NCI-H187 treated with DMSO at 0.1 percent for 48 hours (cell line): ENCODE measurements at regions not wholly inside any gene's neighbourhood (a gene's known extent, or its start where the extent isn't known, plus 50 kb on each side); places are given as distances from the start of the nearest gene placed in this dataset.

Experiments used
- DNase-seq: peaks from one replicate; lab custom pipeline; 2025; lab: John Stamatoyannopoulos, UW

DNA sequence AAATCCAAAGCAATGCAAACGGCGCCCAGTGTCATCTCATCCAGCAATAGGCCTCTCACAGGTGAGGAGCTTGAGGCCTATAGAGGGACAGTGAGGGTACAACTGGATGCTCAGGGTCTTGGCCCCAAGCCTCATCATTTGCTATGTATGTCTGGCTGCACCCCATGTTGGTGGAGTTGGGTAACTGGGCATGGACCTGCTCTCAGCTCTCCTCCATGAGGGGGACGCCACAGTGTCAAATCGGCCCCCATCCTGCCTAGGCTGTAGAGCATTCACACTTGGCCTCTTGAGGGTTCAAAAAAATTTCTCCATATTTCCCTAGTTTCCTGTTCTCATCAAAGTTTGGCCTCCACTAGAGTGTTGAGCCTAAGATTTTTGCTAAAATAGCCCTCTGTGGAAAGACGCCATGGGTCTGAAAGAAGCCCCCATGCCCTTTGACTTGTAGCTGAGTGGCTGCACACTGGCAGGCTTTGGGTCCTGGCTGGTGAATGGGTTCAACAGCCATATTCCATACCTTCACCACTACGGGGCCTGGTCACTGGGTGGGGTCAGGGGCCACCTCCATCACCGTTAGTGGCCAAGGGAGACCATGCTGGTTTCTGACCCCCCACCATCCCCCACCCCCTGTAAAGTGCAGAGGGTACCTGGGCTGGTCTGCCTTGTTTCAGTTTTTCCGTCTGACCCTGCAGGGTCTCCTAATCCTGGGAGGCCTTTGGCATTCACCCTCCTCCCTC lies 132.3 kb upstream of the TBX20 start:
- DNase-seq = no peak

DNA sequence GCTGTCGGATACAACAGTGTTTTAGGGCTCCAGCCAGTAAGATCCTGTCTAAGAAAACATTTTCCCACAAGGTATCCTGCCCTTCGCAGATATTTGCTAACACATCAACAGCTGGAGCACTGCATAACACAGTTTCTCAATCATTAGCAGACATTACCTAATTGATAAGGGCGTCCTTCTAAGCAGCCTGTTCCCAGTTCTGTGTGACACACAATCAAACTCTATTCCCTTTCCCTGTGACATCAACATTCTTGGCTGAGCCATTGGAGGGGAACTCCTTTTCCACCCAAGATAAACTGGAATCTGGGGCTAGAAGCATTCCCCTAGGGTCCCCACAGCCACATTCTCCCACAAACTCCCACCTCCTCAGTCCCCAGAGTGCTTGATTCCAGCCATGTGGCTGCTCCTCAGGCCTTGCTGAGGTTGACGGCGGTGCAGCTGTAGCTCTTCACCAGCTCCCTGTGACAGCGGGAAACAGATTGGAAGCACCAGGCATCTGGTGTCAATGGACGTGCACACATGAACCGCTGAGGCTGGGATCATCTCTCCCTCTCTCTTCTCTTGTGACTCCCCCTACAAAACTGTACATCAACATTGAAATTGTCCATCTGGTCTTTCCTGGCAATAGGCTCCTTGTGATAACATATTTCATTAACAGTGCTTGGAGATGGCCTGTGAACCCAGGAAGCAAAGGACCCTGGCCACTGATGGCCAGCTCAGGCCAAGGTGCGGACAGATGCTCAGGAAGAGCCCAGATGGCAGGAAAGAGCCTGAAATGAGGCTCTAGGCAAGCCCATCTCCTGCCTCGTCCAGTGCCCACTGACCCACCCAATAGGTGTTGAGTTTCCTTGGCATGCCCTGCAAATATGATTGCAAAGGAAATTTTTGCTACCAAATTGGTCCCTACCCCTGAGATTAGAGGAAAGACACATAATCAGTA lies 131.1 kb upstream of the TBX20 start:
- DNase-seq = no peak

DNA sequence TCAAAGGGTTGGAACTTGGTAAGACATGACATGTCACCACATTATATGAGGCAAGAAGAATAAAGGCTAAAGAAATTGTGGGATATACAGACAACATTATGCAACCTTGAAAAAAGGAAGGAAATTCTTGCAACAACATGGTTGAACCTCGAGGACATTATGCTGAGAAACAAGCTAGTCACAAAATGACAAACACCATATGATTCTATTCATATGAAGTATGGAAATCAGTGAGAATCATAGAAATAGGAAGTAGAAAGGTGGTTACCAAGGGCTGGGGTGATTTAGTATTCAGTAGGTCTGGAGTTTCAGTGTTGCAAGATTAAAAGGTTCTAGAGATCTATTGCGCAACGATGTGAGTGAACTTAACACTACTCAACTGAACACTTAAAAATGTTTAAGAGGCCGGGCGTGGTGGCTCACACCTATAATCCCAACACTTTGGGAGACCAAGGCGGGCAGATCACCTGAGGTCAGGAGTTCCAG lies 126.9 kb upstream of the TBX20 start:
- DNase-seq = no peak

DNA sequence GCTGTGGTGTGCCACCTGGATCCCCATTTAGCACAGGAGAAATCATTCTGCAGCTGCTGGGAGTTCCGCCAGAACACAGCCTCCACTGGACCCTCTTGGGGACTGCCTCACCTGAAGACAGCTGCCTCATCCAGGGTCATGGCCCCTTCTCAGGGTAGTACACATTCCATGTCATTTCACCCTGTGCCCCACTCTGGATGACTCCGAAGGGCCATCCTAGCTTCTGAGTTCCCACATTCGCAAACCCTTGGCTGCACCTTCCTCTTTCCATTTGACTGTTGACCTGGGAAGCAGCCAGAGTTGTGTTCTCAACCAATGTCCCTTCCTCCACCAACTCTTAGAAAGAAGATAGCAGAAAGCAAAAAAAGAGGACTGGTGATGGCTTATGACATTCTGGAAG lies 125.6 kb upstream of the TBX20 start:
- DNase-seq = no peak

DNA sequence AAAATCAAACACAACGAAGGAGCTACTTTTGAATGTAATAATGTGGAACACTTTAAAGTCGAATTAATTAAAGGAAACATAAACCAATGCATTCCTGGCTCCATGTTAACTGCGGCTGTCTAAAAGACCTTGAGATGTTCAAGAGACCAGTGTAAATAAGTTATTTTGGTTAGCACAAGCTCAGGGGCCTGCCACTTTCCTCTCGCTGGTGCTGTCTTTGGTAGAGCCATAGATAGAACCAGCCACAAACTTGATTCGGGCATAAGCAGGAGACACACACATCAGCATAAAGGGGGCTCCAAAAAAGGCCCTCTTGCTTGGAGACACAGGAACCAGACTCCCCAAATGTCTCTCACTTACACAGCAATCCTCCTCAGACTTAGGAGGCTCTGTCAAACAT lies 121.6 kb upstream of the TBX20 start:
- DNase-seq = no peak

DNA sequence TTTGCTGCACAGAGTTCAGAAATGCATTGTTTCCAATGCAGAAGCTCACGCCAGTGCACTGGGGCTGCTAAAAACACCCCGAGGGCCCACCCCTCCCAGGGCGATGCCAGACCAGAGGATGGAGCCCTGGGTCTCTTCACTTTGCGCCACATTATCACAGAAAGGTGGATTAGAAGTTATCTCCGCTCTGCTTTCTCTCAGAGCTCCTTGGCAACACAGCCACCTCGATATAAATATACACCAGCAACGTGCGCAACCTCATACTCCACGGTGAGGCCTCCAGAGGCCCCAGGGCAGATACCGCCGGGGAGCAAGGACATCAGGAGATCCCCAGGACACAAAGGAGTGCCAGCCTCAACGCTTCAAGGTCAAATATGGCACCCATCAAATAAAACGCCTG lies 121.0 kb upstream of the TBX20 start:
- DNase-seq = no peak

DNA sequence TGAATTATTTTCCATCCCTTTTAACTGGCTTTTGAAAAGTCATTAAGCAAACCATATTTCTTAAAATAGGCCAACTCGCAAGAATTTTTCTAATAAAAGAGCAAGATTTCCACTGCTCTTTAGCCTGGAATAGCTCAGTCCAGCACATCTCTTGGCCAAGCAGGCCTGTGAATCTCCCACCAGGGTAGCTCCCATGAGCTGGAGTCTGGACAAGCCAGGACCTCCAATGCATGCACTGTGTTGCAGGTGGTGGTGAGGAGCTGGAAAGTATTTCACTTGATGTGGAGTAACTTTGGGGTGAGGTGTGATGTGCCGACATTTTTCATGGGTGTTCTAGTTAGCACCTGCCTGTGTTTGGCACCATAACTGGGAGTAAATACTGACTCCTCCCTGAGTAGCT lies 117.3 kb upstream of the TBX20 start:
- DNase-seq = no peak

DNA sequence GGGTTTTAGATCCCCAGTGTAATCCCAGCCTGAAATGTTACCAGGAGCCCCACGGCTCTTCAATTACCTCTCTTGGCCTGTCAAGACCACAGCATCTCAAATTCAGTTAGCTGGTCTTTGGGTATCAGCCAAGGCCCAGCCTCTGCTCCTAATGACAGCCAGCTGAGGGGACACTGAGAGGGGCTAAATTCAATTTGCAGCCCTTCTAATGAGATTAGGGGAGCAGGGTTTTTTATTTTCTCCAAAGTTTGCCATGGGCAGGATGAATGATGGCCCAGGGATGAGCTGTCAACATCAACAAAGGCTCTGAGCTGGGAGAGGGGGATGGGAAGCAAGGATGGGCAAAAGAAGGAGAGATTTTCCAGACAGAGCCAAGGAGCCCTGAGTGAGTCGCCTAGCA lies 116.8 kb upstream of the TBX20 start:
- no peak for DNase-seq

DNA sequence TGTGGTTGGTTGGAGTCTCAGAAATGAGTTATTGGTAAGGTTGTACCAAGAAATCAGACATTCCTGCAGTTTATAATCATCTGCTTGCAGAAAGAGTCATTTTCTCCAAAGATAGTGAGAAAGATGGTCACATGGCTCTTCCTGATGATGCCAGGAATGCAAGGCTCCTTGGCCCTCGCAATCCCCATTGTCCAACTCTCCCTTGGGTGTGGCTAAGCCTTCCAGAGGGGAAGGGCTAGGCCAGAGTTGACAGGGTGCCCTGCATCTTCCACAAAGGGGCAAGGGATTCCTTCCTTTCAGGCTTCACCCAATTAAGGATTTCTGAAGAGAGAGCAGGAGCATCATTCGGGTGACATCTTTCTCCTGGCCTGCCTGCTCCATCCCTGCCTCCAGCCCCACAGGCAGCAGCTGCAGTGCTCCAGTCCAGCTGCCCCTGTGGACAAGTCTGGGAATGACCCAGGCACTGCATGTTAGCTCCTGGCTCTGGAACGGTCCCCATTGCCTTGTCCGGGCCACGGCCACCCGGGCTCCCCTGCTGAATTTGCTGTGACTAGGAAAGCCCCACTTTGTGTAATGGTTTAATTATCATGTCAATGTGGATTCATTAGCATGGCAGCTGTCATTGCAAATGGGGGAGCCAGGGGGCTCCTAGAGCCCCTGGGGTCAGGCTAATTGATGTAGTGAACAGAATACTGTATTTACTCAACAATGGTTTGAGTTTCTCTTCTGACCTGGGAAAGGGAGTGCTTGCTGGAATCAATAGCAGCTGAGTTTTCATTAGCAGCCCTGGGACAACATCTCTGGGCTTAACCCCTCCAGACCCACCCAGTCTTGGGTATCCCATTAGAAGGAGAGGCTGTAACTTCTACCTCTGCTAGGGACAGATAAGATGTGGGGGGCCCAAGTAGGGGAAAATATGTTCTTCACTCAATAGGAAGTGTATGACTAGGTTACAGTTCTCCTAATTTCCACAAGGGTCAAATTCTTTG lies 112.6 kb upstream of the TBX20 start:
- DNase-seq = no peak

DNA sequence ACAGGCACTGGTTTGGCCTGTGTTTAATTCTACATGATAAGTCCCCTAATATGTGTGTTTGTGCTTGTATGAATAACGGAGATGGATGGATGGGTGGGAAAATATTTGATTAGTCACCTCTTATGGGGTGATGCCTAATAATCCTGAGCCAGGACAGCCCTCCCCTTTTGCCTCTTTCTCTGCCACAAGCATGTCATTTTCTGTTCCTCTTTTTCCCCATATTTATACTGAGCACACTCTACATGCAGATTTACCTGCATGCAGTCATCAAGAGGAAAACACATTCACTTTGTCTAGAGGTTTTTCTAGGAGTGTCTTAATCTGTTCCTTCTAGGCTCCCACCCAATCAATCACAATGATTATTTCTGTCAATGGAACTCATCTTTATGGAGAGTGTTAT lies 111.6 kb upstream of the TBX20 start:
- DNase-seq = no peak

DNA sequence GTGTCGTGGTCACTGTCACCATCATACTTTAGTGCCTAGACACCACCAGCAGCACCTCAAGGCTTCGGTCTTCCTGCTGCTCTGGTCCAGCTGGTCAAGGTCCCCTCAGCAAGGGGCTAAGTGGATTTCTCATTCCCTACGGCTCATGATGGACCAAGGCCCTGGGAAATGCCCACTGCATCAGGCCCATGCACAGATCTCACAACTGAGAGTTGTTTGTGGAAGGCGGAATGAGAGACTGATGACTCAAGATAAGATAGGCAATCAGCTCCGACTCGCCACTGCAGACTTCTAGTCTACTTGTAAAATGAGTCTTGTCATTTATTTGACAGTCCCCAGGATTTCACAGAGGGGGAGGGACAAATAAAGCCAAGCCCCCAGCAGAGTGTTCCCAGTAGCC lies 108.4 kb upstream of the TBX20 start:
- DNase-seq = no peak

DNA sequence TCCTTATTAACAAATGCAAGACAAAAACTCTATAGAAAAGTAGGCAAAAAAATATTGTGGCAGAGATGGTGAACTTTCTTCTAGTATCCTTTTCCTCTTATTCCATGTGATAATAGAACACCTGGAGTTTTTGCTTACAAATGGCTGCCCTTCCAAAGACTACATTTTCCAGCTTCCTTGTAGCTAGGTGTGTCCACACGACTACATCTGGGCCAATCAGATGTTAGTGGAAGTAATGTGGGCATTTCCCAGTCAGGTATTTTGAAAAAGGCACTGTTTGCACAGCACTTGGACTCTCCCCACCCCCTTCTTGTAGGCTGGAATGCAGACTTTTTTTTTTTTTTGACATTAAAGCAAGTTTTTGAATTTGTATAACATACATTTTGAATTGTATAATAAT lies 105.5 kb upstream of the TBX20 start:
- no peak for DNase-seq

DNA sequence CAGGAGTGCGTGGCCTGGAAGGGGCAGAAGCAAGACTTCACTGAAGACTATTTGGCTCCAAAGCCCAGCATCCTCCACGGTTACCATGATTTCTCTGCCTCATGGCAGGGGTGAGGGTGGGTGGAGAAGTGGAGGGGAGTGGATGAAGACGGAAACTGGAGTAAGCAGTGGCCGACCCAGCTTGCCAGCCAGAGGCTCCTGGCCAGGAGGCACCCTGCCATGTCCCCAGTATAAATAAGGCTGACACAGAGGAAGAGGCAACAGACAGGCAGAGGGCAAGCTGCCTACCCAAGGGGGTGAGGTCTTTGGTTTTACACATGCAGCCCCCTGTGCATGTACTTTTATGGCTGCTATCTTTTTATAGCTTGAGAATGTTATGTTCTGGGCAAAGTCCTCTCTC lies 102.6 kb upstream of the TBX20 start:
- DNase-seq = no peak

DNA sequence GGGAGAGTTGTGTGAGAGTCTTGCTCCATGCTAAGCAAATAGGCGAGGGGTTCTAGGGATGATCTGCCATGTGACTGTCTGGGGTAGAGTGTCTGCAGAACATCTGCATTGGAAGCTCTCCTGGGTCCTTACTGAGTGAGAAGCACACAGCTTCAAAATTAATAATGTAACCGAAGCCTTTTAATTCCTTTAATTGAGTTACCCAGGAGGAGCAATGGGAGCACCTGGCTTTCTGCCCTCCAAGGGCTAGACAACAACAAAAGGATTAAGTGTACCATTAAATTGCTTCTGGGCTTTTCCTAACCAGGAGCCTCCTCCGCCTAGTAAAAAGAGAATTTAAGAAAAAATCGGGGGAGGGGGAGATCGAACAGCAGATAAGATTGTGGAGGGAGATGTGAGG lies 102.0 kb upstream of the TBX20 start:
- DNase-seq = no peak

DNA sequence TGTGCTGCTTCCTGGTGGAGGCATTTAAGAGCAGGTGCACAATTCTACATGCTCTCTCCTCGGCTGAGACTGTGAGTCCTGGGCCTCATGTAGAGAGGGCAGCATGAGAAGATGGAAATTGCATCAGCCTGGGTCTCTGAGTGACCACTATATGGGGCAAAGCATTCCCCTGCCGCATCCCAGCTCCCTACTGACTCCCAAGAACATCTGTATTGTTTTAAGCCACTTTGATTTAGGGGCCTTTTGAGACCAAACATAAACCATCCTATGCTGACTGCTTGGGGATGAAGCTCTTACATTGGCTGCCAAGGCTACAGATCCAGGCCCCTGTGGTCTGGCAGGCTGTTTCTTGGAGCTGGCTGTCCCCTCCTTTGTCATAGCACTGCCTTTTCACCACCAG lies 101.3 kb upstream of the TBX20 start:
- DNase-seq = no peak

DNA sequence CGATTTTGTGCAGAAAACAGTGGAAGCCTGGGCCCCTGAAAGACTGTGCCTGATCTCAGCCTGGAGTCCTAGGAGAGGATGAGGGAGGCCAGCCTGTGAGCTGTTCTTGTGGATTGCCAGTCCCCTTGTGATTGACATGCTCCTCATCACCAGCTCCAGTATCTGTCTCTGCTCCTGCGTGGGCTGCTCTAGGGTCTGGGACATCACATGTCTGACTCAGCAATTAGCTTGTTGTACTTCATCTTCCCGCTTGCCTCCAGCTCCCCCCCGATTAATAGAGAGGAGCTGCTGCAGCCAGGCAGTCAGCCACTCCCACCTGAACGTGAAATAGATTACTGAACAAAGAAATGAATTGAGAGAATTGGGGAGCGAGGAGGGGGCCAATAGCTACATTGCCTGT lies 99.6 kb upstream of the TBX20 start:
- no peak for DNase-seq

DNA sequence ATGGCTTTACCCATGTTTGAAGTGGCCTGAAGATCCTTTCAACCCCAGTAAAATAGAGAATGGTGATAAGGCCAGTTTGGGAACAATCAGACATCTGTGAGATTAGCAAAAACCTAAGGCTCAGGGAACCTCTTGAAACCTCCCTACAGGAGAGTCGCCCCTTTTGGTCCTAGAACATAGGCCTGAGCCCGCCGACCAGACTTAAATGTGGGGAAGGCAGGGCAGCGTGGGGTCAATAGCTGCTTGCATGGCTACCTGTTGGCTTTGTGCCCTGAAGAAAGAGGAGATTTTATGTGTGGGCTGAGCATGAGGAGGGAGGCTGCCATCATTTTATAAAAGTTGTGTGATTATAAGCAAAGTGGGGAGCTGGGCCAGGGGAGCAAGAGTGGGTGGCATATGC lies 97.6 kb upstream of the TBX20 start:
- DNase-seq = no peak

DNA sequence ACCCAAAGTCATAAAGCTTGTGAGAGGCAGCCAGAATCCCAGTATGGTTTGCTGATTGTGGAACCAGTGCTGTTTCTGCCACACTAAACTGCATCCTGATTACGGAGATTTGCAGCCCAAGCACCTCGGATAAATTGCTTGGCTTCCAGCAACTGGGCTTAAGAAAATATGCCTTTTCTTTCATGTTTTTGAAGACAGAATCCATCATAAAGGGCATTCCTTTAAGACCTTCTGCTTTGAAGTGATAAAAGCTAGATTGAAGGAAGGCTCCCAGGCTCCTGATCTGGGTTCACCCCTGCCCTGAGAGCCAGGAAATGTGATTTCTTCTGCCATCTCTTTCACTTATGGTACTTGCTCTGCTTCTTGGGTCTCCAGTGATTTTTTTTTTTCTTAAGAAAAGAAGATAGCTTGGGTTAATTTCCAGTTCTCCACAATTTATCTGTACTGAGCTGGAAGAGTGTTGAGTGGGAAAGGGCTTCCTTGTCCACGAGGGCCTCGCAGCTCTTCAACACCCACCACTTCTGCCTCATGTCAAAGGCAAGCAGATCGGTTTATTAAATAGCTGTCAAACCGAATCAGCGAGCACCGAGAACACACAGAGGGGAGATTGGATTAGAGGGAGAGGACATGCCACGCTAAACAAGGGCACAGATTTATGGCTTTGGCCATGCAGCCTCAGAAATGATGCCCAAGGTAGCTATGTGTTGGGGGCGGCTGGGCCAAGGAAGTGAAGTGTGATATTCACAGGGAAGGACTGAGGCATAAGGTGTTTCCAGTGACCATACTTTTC lies 94.9 kb upstream of the TBX20 start:
- DNase-seq = no peak

DNA sequence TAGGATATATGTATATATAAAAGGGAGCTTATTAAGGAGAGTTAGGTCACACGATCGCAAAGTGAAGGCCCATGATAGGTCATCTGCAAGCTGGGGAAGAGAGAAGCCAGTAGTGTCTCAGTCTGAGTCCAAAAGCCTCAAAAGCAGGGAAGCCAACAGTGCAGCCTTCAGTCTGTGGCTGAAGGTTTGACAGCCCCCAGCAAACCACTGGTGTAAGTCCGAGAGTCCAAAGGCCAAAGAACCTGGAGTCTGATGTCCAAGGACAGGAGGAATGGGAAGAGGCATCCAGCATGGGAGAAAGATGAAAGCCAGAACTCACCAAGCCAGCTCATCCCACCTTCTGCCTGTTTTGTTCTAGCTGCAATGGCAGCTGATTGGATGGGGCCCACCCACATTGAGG lies 88.9 kb upstream of the TBX20 start:
- DNase-seq = no peak

DNA sequence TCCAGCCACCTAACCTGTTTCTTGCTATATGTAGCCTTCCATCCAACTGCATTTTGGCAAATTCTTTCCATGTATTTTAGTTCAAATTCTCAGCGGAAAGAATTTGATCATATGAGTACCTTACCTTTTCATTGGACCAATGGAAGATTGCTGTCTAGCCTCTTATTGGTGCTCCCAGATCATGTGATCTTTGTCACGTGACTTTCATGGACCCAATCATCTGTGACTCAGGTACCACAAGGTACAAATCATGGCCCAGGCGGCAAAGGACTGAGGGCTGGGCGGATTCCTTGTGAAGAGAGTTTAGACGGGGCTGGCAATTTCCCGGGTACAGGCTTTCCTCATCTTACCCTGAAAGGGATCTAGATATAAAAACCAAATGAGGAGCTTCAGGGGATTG lies 85.9 kb upstream of the TBX20 start:
- DNase-seq = no peak

DNA sequence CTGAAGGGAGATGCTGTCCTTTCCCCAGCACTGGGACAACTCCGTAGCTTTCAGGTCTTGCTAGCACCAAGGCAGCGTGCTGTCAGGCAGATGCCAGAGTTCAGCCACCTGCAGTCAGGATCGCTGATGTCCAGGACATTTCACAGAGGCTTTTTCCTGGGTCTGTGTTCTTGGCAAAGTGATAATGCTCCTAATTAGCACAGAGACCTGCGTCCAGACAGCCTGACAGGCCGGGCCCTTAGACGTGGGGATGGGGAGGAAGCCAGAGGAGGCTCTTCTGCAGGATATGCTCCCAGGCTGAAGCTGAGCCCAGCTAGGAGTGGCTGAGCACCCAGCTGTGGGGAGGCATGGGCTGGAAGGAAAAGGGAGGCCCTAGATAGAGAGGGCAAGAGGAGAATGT lies 82.5 kb upstream of the TBX20 start:
- no peak for DNase-seq
